NB4 (cell line): ENCODE measurements at regions not wholly inside any gene's neighbourhood (a gene's known extent, or its start where the extent isn't known, plus 50 kb on each side); places are given as distances from the start of the nearest gene placed in this dataset.
A peak's percentile ranks its signal among the peaks of the same experiment; 100 is the strongest.

Experiments used
- DNase-seq: peaks from one replicate; pipeline ENCODE4 v3.0.0; 2010; ENCODE audit warnings: low read depth
- H3K4me3 ChIP-seq: one replicate; pipeline ENCODE4 v1.5.1; 2011; ENCODE audit warnings: mild to moderate bottlenecking, low read depth, low read length, moderate library complexity
- MYC ChIP-seq: IDR thresholded peaks from 2 replicates; pipeline ENCODE4 v1.6.1; 2011; ENCODE audit warnings: low read depth, low read length
- POLR2A ChIP-seq: IDR thresholded peaks from 2 replicates; pipeline ENCODE4 v1.6.1; 2011; ENCODE audit warnings: mild to moderate bottlenecking; ENCODE audit not compliant: insufficient read length; ENCODE audit errors: extremely low read depth
- TF ChIP-seq, protein P1 (sequence below): IDR thresholded peaks from one replicate; pipeline ENCODE4 v1.5.1; 2012; ENCODE audit warnings: low read depth, low read length
- TF ChIP-seq, protein P2 (sequence below): IDR thresholded peaks from 2 replicates; pipeline ENCODE4 v1.6.1; 2011; ENCODE audit warnings: low read depth, low read length

- no peak for DNase-seq
- TF ChIP-seq POLR2A (no peak), MYC (no peak)
- TF ChIP-seq, protein P1, sequence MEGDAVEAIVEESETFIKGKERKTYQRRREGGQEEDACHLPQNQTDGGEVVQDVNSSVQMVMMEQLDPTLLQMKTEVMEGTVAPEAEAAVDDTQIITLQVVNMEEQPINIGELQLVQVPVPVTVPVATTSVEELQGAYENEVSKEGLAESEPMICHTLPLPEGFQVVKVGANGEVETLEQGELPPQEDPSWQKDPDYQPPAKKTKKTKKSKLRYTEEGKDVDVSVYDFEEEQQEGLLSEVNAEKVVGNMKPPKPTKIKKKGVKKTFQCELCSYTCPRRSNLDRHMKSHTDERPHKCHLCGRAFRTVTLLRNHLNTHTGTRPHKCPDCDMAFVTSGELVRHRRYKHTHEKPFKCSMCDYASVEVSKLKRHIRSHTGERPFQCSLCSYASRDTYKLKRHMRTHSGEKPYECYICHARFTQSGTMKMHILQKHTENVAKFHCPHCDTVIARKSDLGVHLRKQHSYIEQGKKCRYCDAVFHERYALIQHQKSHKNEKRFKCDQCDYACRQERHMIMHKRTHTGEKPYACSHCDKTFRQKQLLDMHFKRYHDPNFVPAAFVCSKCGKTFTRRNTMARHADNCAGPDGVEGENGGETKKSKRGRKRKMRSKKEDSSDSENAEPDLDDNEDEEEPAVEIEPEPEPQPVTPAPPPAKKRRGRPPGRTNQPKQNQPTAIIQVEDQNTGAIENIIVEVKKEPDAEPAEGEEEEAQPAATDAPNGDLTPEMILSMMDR = no peak
- TF ChIP-seq, protein P2, sequence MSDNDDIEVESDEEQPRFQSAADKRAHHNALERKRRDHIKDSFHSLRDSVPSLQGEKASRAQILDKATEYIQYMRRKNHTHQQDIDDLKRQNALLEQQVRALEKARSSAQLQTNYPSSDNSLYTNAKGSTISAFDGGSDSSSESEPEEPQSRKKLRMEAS = no peak
- H3K4me3 ChIP-seq = no peak overlapping the region
These were observed 374.3 kb upstream of the HSF2 start for GRCh38 chr6:122025104-122025503.

DNA sequence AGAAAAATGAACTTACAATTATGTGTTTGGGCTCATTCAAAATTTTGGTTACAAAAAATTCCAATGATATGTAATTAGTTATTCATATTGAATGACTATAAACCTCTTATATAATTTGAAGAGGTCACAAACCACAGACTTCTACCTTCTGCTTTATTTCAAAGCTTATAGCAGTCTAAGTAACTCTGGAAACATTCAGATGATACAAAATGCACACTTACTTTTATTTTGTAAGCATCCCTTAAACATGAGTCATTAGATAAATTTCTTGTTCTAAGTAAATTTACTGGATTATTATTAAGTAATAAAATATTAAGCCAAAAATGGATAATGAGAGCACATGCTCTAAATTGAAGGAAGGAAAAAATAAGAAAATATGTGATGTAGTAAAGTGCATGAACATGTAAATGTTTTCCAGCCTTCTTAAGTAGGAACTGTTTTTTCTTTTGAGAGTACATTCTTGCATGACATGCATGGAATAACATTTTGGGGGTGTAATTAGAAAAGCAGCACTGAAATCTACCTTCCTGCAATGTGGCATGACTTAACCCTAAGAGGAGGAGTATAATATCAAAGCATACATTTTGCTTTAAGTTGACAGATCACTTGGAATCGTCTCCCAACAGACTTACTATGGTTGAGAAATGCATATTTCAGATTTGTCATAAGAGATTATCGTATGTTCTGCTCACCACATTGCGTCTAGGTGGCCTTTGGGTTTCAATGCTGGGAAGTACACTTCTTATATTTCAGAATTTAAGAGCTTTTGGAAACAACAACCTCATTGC lies 372.7 kb upstream of the HSF2 start:
- no peak for DNase-seq
- TF ChIP-seq, protein P1 = no peak
- TF ChIP-seq, protein P2 = no peak
- no peak for TF ChIP-seq MYC
- no peak for TF ChIP-seq POLR2A
- H3K4me3 ChIP-seq = no peak overlapping the region

- TF ChIP-seq, protein P2 = no peak
- TF ChIP-seq, protein P1 = no peak
- no peak for TF ChIP-seq POLR2A
- TF ChIP-seq MYC = no peak
- no peak overlapping the region for H3K4me3 ChIP-seq
- no peak for DNase-seq
These were observed 370.4 kb upstream of the HSF2 start for GRCh38 chr6:122028933-122029522.

DNA sequence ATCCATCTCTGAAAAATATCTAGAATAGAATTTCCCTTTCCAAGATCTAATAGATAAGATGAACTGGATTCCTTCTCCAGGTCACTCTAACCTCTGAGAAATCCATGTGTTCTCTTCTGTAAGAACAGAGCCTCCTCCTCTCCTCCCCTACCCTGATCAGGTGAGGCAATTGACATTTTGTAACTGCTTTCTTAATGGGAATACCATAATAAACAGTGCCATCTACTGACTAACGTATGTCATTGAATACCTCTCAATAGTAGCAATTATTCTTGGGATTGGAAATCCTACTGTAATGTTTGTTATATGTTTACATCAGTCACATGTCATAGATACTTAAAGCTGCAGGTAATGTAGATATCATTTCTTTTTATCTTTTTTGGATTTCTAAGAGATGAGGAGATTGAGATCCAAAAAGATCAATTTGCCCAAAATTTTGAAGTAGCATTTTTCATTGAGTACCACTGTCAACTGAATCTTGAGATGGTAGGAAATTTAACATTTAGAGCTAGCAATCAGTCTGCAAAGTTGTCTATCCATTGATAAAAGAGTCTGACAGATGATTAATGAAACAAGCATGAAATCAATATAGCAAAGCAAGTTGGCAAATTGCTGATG lies 365.8 kb upstream of the HSF2 start:
- TF ChIP-seq, protein P2 = peak; percentile 27; the same call in 1 of the 2 replicates
- TF ChIP-seq POLR2A = no peak
- TF ChIP-seq, protein P1 = peak; percentile 26
- no peak overlapping the region for H3K4me3 ChIP-seq
- DNase-seq = peak; percentile 66

DNA sequence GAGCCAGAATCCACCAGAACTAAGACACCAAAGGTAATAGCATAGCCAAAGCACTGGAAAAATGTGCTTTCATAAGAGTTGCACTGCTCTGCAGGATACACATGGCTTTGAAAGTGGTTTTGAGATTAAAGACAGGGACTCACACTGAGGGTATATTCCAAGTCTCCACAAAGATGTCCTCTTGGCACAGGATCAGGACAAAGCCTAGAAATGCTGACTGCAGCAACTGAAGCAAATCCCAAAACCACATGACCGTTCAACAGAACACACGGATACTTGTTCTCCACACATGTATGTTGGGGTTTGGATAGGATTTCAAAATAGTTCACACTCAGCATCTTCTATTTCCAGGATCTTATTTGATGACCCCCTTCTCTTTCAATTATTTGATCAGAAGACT lies 364.3 kb upstream of the HSF2 start:
- TF ChIP-seq, protein P2 = no peak
- TF ChIP-seq, protein P1 = no peak
- TF ChIP-seq MYC = no peak
- TF ChIP-seq POLR2A = no peak
- no peak overlapping the region for H3K4me3 ChIP-seq
- no peak for DNase-seq
